IMR-90 (cell line): ENCODE measurements at regions not wholly inside any gene's neighbourhood (a gene's known extent, or its start where the extent isn't known, plus 50 kb on each side); places are given as distances from the start of the nearest gene placed in this dataset.

Experiments used
- ATAC-seq: fragments of 200-7000 bp; cut with Tn5 transposase; 2 replicates; pipeline ENCODE4 v1.9.1; 2020; ENCODE audit warnings: low read depth, mild to moderate bottlenecking, moderate library complexity
- BruUV-seq: library from RNA; stranded (reverse); fragments of 400-500 nt; replicated peaks from 2 replicates; lab custom pipeline; 2021; lab: Mats Ljungman, UMichigan
- CTCF ChIA-PET: fragments of 300-600 bp; formaldehyde crosslinking; extraction: SDS; loops from one replicate; lab custom pipeline; 2021; ENCODE audit warnings: antibody characterized with exemption; lab: Yijun Ruan, JAX
- POLR2A ChIA-PET: fragments of 300-600 bp; sonication (Branson Sonifier 250); formaldehyde crosslinking; loops from one replicate; lab custom pipeline; 2022; ENCODE audit warnings: antibody characterized with exemption; ENCODE audit not compliant: unreplicated experiment; lab: Charles Lee
- DNase-seq: peaks from one replicate; pipeline ENCODE4 v3.0.0; 2013
- H2AFZ ChIP-seq: replicated peaks from 2 replicates; pipeline ENCODE3; 2013; ENCODE audit warnings: low read length, mild to moderate bottlenecking; ENCODE audit not compliant: poor library complexity
- H2AK5ac ChIP-seq: 2 replicates; pipeline ENCODE4 v1.6.1; 2013; ENCODE audit warnings: low read depth, low read length, inconsistent platforms
- H2AK9ac ChIP-seq: replicated peaks from 2 replicates; pipeline ENCODE3; 2013; ENCODE audit warnings: mild to moderate bottlenecking, low read depth, low read length, moderate library complexity; ENCODE audit not compliant: poor library complexity
- H2BK120ac ChIP-seq: 2 replicates; pipeline ENCODE4 v1.6.1; 2013; ENCODE audit warnings: low read depth, low read length, inconsistent platforms
- H2BK15ac ChIP-seq: 3 replicates; pipeline ENCODE4 v1.6.1; 2013; ENCODE audit warnings: low read depth, low read length, inconsistent platforms
- H2BK20ac ChIP-seq: 2 replicates; pipeline ENCODE4 v1.6.1; 2013; ENCODE audit warnings: low read depth, mild to moderate bottlenecking, inconsistent platforms, low read length, moderate library complexity
- H2BK5ac ChIP-seq: 2 replicates; pipeline ENCODE4 v1.6.1; 2013; ENCODE audit warnings: mild to moderate bottlenecking, low read depth, low read length, inconsistent platforms; ENCODE audit not compliant: poor library complexity, severe bottlenecking
- H3K14ac ChIP-seq: replicated peaks from 2 replicates; pipeline ENCODE4 v1.6.1; 2013; ENCODE audit warnings: low read depth, low read length, inconsistent platforms
- H3K18ac ChIP-seq: 2 replicates; pipeline ENCODE4 v1.6.1; 2013; ENCODE audit warnings: low read depth, low read length, control low read depth
- H3K23ac ChIP-seq: 2 replicates; pipeline ENCODE4 v1.6.1; 2013; ENCODE audit warnings: low read depth, low read length, inconsistent platforms
- H3K27ac ChIP-seq: 2 replicates; pipeline ENCODE4 v1.5.1; 2013; ENCODE audit warnings: mild to moderate bottlenecking, control low read depth, low read length; ENCODE audit not compliant: insufficient read depth
- H3K27me3 ChIP-seq: 2 replicates; pipeline ENCODE4 v1.6.1; 2013; ENCODE audit warnings: low read length; ENCODE audit not compliant: control insufficient read depth, insufficient read depth
- H3K36me3 ChIP-seq: 2 replicates; pipeline ENCODE4 v1.6.1; 2013; ENCODE audit warnings: low read length, mixed read lengths; ENCODE audit not compliant: control insufficient read depth, insufficient read depth
- H3K4ac ChIP-seq: 2 replicates; pipeline ENCODE4 v1.6.1; 2013; ENCODE audit warnings: low read depth, low read length, inconsistent platforms
- H3K4me1 ChIP-seq: 2 replicates; pipeline ENCODE4 v1.6.1; 2013; ENCODE audit warnings: low read length, mixed read lengths; ENCODE audit not compliant: control insufficient read depth, insufficient read depth
- H3K4me2 ChIP-seq: 2 replicates; pipeline ENCODE4 v1.6.1; 2013; ENCODE audit warnings: low read depth, mild to moderate bottlenecking, control low read depth, low read length, moderate library complexity
- H3K4me3 ChIP-seq: 2 replicates; pipeline ENCODE4 v1.5.1; 2013; ENCODE audit warnings: low read depth, mild to moderate bottlenecking, control low read depth, low read length, moderate library complexity; ENCODE audit not compliant: insufficient read depth
- H3K56ac ChIP-seq: 2 replicates; pipeline ENCODE4 v1.6.1; 2013; ENCODE audit warnings: low read length, inconsistent platforms; ENCODE audit not compliant: insufficient read depth; ENCODE audit errors: extremely low read depth
- H3K79me1 ChIP-seq, 2 experiments: 2 replicates each; pipeline ENCODE4 v1.6.1; 2013; ENCODE audit warnings: low read length in 2 of 2, inconsistent platforms in 1 of 2, low read depth in 1 of 2
- H3K9ac ChIP-seq: 2 replicates; pipeline ENCODE4 v1.6.1; 2013; ENCODE audit warnings: low read depth, low read length, control low read depth
- H3K9me1 ChIP-seq: 2 replicates; pipeline ENCODE4 v1.6.1; 2013; ENCODE audit warnings: low read length, inconsistent platforms; ENCODE audit not compliant: insufficient read depth
- H3K9me3 ChIP-seq: 2 replicates; pipeline ENCODE4 v1.6.1; 2013; ENCODE audit warnings: low read length; ENCODE audit not compliant: control insufficient read depth, insufficient read depth
- H4K20me1 ChIP-seq: 2 replicates; pipeline ENCODE4 v1.6.1; 2013; ENCODE audit warnings: low read length, inconsistent platforms; ENCODE audit not compliant: insufficient read depth
- H4K5ac ChIP-seq: 2 replicates; pipeline ENCODE4 v1.6.1; 2013; ENCODE audit warnings: mild to moderate bottlenecking, low read depth, low read length, control low read depth
- H4K8ac ChIP-seq, 2 experiments: 2 replicates each; pipeline ENCODE4 v1.6.1; 2013; ENCODE audit warnings: low read depth in 2 of 2, low read length in 2 of 2, control low read depth in 1 of 2, inconsistent platforms in 1 of 2
- H4K91ac ChIP-seq: 2 replicates; pipeline ENCODE4 v1.6.1; 2013; ENCODE audit warnings: low read depth, low read length, inconsistent platforms; ENCODE audit not compliant: insufficient read depth
- BHLHE40 ChIP-seq: fragments of 150-350 bp; IDR thresholded peaks from 2 replicates; pipeline ENCODE4 v1.6.1; 2016; ENCODE audit warnings: mild to moderate bottlenecking, low read depth, low read length
- CEBPB ChIP-seq: IDR thresholded peaks from 2 replicates; pipeline ENCODE4 v1.6.1; 2012; ENCODE audit warnings: low read depth, low read length, improper control_type of control experiment
- CHD1 ChIP-seq: IDR thresholded peaks from 2 replicates; pipeline ENCODE4 v1.6.1; 2012; ENCODE audit warnings: low read depth, low read length, improper control_type of control experiment
- CTCF ChIP-seq: conservative IDR thresholded peaks from 2 replicates; pipeline ENCODE4 v1.5.1; 2012; ENCODE audit warnings: mild to moderate bottlenecking, low read depth, low read length, improper control_type of control experiment
- FOS ChIP-seq: fragments of 150-350 bp; IDR thresholded peaks from 2 replicates; pipeline ENCODE4 v1.6.1; 2016; ENCODE audit warnings: low read depth, low read length
- MAFK ChIP-seq: IDR thresholded peaks from 2 replicates; pipeline ENCODE4 v1.6.1; 2012; ENCODE audit warnings: low read depth, low read length, improper control_type of control experiment
- MAZ ChIP-seq: IDR thresholded peaks from 2 replicates; pipeline ENCODE4 v1.6.1; 2012; ENCODE audit warnings: low read depth, mild to moderate bottlenecking, low read length, improper control_type of control experiment, moderate library complexity, borderline replicate concordance
- MXI1 ChIP-seq: IDR thresholded peaks from 2 replicates; pipeline ENCODE4 v1.6.1; 2012; ENCODE audit warnings: low read depth, mild to moderate bottlenecking, low read length, moderate library complexity, borderline replicate concordance
- NFE2L2 ChIP-seq: fragments of 150-350 bp; IDR thresholded peaks from 2 replicates; pipeline ENCODE4 v1.6.1; 2016; ENCODE audit warnings: low read depth, mild to moderate bottlenecking, low read length
- POLR2A ChIP-seq: IDR thresholded peaks from 2 replicates; pipeline ENCODE4 v1.6.1; 2012; ENCODE audit warnings: mild to moderate bottlenecking, low read depth, low read length
- RAD21 ChIP-seq: IDR thresholded peaks from 2 replicates; pipeline ENCODE4 v1.6.1; 2012; ENCODE audit warnings: low read length, improper control_type of control experiment
- RCOR1 ChIP-seq: IDR thresholded peaks from 2 replicates; pipeline ENCODE4 v1.6.1; 2012; ENCODE audit warnings: mild to moderate bottlenecking, low read length, improper control_type of control experiment; ENCODE audit not compliant: insufficient replicate concordance
- RFX5 ChIP-seq: IDR thresholded peaks from 2 replicates; pipeline ENCODE4 v1.8.0; 2012; ENCODE audit warnings: low read depth, mild to moderate bottlenecking, low read length, moderate library complexity
- SMC3 ChIP-seq: fragments of 150-350 bp; IDR thresholded peaks from 2 replicates; pipeline ENCODE4 v1.6.1; 2016; ENCODE audit warnings: low read depth, mild to moderate bottlenecking, antibody characterized with exemption, low read length, moderate library complexity
- WGBS, 2 experiments: methylation state at CpG; one replicate each; pipeline versions ENCODE4 v1.1.5 to v1.1.7; 2013; ENCODE audit warnings: missing lambda C conversion rate in 2 of 2; ENCODE audit not compliant: insufficient read length in 1 of 2; ENCODE audit errors: extremely low coverage in 2 of 2; 5-methylcytosine and 5-hydroxymethylcytosine counted together
- dilution Hi-C: fragments of 300-500 bp; cut with HindIII; formaldehyde crosslinking; loops from one replicate; pipeline ENCODE4 v1.14.3; 2018; ENCODE audit warnings: low sequenced_read_pairs; ENCODE audit not compliant: unreplicated experiment
- in situ Hi-C: fragments of 300-500 bp; cut with MboI; formaldehyde crosslinking; loops from 3 replicates; pipeline ENCODE4 v1.14.3; 2019; ENCODE audit warnings: low sequenced_read_pairs, inconsistent platforms, mixed read lengths
- intact Hi-C: fragments of 100-400 bp; cut with micrococcal nuclease; formaldehyde crosslinking; loops from 2 replicates; pipeline ENCODE4 v1.10.0; 2022
- TF ChIP-seq, protein P1 (sequence below): fragments of 150-350 bp; IDR thresholded peaks from 2 replicates; pipeline ENCODE4 v1.6.1; 2017; ENCODE audit warnings: mild to moderate bottlenecking, antibody characterized with exemption, low read length, low read depth
- TF ChIP-seq, protein P2 (sequence below): fragments of 150-350 bp; IDR thresholded peaks from 2 replicates; pipeline ENCODE4 v1.6.1; 2016; ENCODE audit warnings: low read depth, mild to moderate bottlenecking, low read length, moderate library complexity, borderline replicate concordance

DNA sequence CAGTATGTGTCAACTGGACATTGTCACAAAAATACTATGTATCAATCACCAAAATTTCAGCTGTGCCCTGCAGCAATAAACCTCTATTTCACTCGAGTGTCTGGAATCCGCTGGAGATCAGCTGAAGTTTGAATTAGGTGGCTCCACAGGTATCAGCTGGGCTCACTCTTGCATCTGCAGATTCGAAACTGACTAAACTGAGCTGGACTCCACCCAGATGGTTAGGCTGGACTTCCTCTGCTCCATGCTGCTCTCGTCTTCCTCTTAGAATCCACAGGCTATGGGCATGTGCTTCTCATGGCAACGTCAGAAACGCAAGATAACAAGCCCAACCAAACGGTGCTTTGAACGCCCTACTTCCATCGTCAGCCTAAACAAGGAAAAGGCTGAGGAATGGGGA, 565.3 kb upstream of the ROBO2 start:
- no peak overlapping the region for H2BK20ac ChIP-seq
- ATAC-seq: no peak
- peak overlapping the region; percentile 68 for H3K23ac ChIP-seq
- ChIA-PET POLR2A (no interaction called here), CTCF (interaction anchor here (0.6 kb wide), 1 partner anchor 95 kb away, joined by 3 read pairs; no protein-coding TSS in a partner anchor)
- in situ Hi-C loops (no loop called here), dilution Hi-C loops (no loop called here), intact Hi-C loops (no loop called here)
- WGBS, 2 experiments: 92% methylated on average over 3 of the region's 9 CpGs; no CpG with 5 or more reads in 1 of the 2 experiments
- H3K56ac ChIP-seq: no peak overlapping the region
- H3K9ac ChIP-seq: no peak overlapping the region
- no peak overlapping the region; the same call in 1 of the 2 replicates for H4K5ac ChIP-seq
- no peaks in the 10 kb centered on the region for H3K27me3 ChIP-seq
- no TSS peak for BruUV-seq
- no peak overlapping the region for H3K4me3 ChIP-seq
- no peaks in the 10 kb centered on the region for H4K20me1 ChIP-seq
- 0 out of 2 replicates have a peak, but pooled peaks cover 1% of the 10 kb centered on the region for H3K4me1 ChIP-seq
- no peak overlapping the region for H3K18ac ChIP-seq
- H2AK9ac ChIP-seq: no peak overlapping the region
- H4K8ac ChIP-seq: no peak overlapping the region
- no peak overlapping the region for H2BK5ac ChIP-seq
- TF ChIP-seq RCOR1 (no peak), CTCF (no peak), NFE2L2 (no peak), POLR2A (no peak), MXI1 (no peak), RFX5 (no peak), BHLHE40 (no peak), SMC3 (no peak), CEBPB (no peak), FOS (no peak), CHD1 (no peak), RAD21 (no peak), MAZ (no peak), MAFK (no peak)
- TF ChIP-seq, protein P1, sequence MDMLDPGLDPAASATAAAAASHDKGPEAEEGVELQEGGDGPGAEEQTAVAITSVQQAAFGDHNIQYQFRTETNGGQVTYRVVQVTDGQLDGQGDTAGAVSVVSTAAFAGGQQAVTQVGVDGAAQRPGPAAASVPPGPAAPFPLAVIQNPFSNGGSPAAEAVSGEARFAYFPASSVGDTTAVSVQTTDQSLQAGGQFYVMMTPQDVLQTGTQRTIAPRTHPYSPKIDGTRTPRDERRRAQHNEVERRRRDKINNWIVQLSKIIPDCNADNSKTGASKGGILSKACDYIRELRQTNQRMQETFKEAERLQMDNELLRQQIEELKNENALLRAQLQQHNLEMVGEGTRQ: no peak
- TF ChIP-seq, protein P2, sequence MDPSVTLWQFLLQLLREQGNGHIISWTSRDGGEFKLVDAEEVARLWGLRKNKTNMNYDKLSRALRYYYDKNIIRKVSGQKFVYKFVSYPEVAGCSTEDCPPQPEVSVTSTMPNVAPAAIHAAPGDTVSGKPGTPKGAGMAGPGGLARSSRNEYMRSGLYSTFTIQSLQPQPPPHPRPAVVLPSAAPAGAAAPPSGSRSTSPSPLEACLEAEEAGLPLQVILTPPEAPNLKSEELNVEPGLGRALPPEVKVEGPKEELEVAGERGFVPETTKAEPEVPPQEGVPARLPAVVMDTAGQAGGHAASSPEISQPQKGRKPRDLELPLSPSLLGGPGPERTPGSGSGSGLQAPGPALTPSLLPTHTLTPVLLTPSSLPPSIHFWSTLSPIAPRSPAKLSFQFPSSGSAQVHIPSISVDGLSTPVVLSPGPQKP: no peak
- peak overlapping the region; percentile 53 for H2AFZ ChIP-seq
- H3K4ac ChIP-seq: no peak overlapping the region
- no peaks in the 10 kb centered on the region for H3K9me1 ChIP-seq
- no peaks in the 10 kb centered on the region for H3K79me1 ChIP-seq
- H2BK120ac ChIP-seq: no peak overlapping the region
- H3K9me3 ChIP-seq: no peaks in the 10 kb centered on the region
- DNase-seq: no peak
- no peak overlapping the region for H3K27ac ChIP-seq
- H2BK15ac ChIP-seq: 0 out of 3 replicates have a peak overlapping the region, but pooled peaks have one; percentile 21
- H3K4me2 ChIP-seq: no peak overlapping the region
- H3K36me3 ChIP-seq: no peaks in the 10 kb centered on the region
- peak overlapping the region; percentile 33; the same call in 1 of the 2 replicates for H2AK5ac ChIP-seq
- H4K91ac ChIP-seq: peak overlapping the region; percentile 5; the same call in 1 of the 2 replicates
- H3K14ac ChIP-seq: peak overlapping the region; percentile 76; the same call in 1 of the 2 replicates
